ENCODE measurements at regions not wholly inside any gene's neighbourhood (a gene's known extent, or its start where the extent isn't known, plus 50 kb on each side); places are given as distances from the start of the nearest gene placed in this dataset.

- Histone ChIP-seq H3K36me3 (ENCODE audit: control insufficient read depth, insufficient read depth, low read length) (no peaks in the 10 kb centered on the region), H3K27me3 (ENCODE audit: control insufficient read depth, insufficient read depth, low read length) (no peaks in the 10 kb centered on the region), H3K4me3 (ENCODE audit: low read depth, low read length) (no peak overlapping the region)
- TF ChIP-seq CTCF (IDR thresholded peaks at IDR 0.05; ENCODE audit: insufficient read depth, low read length, poor library complexity, severe bottlenecking), result no peak
- DNase-seq (ENCODE audit: low read depth), result no peak
Measured at GRCh38 chrX:20479896-20480295, 213.2 kb upstream of the RPS6KA3 start.

DNA sequence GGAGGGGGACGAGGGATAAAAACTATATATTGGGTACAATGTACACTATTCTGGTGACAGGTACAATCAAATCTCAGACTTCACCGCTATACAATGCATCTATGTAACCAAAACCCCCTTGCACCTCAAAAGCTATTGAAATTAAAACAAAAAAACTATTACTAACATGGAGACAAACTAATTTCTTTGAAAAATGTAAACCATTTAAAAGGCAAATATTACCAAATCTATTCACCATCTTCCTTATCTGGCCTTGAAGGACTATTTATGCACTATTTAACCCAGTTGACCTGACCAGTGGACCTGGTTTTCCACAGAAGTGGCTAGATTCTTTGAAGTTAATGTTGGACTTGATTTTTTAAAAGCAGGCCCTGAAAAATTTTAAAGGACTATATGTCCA is 212.3 kb upstream of the RPS6KA3 start:
- no peak for TF ChIP-seq CTCF (IDR thresholded peaks at IDR 0.05; ENCODE audit: insufficient read depth, low read length, poor library complexity, severe bottlenecking)
- Histone ChIP-seq H3K36me3 (ENCODE audit: control insufficient read depth, insufficient read depth, low read length) (no peaks in the 10 kb centered on the region), H3K4me3 (ENCODE audit: low read depth, low read length) (no peak overlapping the region), H3K27me3 (ENCODE audit: control insufficient read depth, insufficient read depth, low read length) (no peaks in the 10 kb centered on the region)
- DNase-seq (ENCODE audit: low read depth), result no peak

GRCh38 chrX:20477836-20478524 is 211.3 kb upstream of the RPS6KA3 start:
- H3K27me3 ChIP-seq (ENCODE audit: control insufficient read depth, insufficient read depth, low read length), result no peaks in the 10 kb centered on the region
- TF ChIP-seq CTCF (IDR thresholded peaks at IDR 0.05; ENCODE audit: insufficient read depth, low read length, poor library complexity, severe bottlenecking), result no peak
- no peak overlapping the region for H3K4me3 ChIP-seq (ENCODE audit: low read depth, low read length)
- DNase-seq (ENCODE audit: low read depth), result no peak
- no peaks in the 10 kb centered on the region for H3K36me3 ChIP-seq (ENCODE audit: control insufficient read depth, insufficient read depth, low read length)

DNA sequence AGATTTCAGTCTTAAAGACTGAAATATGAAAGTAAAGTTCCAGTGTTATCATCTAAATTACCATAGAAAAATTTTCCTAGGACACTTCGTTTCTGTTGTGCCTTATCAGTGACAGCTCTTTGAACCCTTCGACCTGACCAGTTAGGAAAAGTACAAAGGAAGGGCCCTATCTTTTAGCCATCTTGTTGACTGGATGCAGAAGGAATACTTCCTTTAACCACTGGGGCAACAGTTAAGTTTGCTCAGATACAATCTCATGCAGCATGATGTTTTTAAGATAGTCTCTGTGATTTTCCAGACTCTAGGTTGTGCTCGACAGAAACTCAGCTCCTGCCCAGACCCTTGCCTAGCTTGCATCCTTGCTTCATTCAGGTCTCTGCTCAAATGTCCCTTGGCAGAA is 210.5 kb upstream of the RPS6KA3 start:
- H3K36me3 ChIP-seq (ENCODE audit: control insufficient read depth, insufficient read depth, low read length), result no peaks in the 10 kb centered on the region
- DNase-seq (ENCODE audit: low read depth), result no peak
- TF ChIP-seq CTCF (IDR thresholded peaks at IDR 0.05; ENCODE audit: insufficient read depth, low read length, poor library complexity, severe bottlenecking), result no peak
- no peak overlapping the region for H3K4me3 ChIP-seq (ENCODE audit: low read depth, low read length)
- no peaks in the 10 kb centered on the region for H3K27me3 ChIP-seq (ENCODE audit: control insufficient read depth, insufficient read depth, low read length)

DNA sequence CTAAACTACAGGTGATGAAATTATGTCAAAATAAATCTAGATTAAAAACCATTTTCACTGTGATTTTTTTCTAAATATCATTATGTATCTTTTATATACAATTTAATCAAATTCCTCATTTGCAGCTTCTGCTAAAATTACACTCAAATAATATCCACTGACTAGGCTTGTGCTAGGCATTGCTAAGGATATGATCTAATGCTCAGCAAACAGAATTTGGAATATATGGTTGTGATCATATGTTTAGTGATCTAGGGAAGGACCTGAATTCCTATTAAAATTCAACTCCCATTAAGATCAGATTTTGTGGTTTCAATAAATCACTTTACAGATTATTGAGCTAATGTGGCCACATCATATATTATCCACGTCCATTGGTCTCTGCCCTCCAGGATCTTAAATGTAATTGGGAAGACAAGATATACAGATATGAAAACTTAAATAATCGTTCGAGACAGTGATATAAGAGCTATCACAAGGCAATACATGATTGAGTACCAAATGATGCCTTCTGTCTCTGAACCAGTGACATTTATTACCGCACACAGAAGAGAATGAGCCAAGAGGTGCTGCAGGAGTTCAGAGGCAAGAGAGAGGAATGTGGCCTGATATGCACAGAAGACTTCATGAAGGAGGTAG is 206.0 kb upstream of the RPS6KA3 start:
- DNase-seq (ENCODE audit: low read depth), result no peak
- H3K4me3 ChIP-seq (ENCODE audit: low read depth, low read length), result no peak overlapping the region
- no peaks in the 10 kb centered on the region for H3K27me3 ChIP-seq (ENCODE audit: control insufficient read depth, insufficient read depth, low read length)
- TF ChIP-seq CTCF (IDR thresholded peaks at IDR 0.05; ENCODE audit: insufficient read depth, low read length, poor library complexity, severe bottlenecking), result no peak
- no peaks in the 10 kb centered on the region for H3K36me3 ChIP-seq (ENCODE audit: control insufficient read depth, insufficient read depth, low read length)

DNA sequence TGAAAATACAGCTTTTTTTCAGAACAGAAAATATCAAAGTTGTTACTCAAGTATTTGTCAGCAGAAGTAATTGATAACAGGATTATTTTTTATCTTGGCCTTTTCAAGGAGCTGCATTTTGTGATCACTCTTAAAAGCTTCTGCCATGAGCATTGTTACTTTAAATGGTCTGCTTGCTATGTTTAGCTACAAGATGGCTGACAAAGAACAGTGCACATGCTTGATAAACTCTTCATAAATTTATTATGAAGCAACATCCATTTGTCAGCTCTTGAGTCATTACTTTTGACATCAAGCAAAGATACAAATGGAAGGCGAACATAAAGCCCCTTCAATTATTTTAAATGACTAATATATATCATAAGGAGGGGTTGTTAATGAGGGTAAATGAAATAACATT is 205.4 kb upstream of the RPS6KA3 start:
- Histone ChIP-seq H3K27me3 (ENCODE audit: control insufficient read depth, insufficient read depth, low read length) (no peaks in the 10 kb centered on the region), H3K4me3 (ENCODE audit: low read depth, low read length) (no peak overlapping the region), H3K36me3 (ENCODE audit: control insufficient read depth, insufficient read depth, low read length) (no peaks in the 10 kb centered on the region)
- DNase-seq (ENCODE audit: low read depth), result no peak
- no peak for TF ChIP-seq CTCF (IDR thresholded peaks at IDR 0.05; ENCODE audit: insufficient read depth, low read length, poor library complexity, severe bottlenecking)

All from kidney epithelial cell (primary cell).